ENCODE measurements at regions not wholly inside any gene's neighbourhood (a gene's known extent, or its start where the extent isn't known, plus 50 kb on each side); places are given as distances from the start of the nearest gene placed in this dataset.

DNA sequence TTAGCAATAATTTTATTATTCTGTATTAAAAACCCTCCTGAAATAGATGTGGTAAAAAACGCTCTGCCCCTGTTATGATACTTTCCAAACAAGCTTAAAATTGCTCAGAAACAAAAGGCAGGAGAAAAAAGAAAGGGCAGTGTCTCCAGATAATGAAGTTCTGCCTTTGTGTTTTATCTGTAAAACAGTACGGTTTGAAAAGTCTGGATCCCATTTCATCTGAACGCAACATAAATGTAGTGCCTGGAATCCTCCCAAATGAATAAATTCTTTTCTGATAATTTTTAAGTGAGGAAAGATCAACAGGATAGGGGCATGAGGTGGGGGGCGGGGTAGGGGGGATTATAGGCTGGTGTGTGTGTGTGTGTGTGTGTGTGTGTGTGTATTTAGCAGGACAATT, 87.5 kb upstream of the SOX9 start:
- Histone ChIP-seq H3K27ac (ENCODE audit: control insufficient read depth, insufficient read depth, low read length) (no peak overlapping the region), H3K36me3 (ENCODE audit: control insufficient read depth in 2 of 2, extremely low read depth in 1 of 2, insufficient read depth in 2 of 2, low read length in 2 of 2) (no peaks in the 10 kb centered on the region), H3K9me3 (ENCODE audit: control insufficient read depth, low read depth, low read length) (no peaks in the 10 kb centered on the region), H3K4me1 (ENCODE audit: control insufficient read depth, extremely low read depth, insufficient read depth, low read length) (peaks cover 6% of the 10 kb centered on the region), H3K9me1 (ENCODE audit: control insufficient read depth, extremely low read depth, insufficient read depth, low read length) (no peaks in the 10 kb centered on the region), H2AFZ (ENCODE audit: control insufficient read depth, low read length) (no peak overlapping the region), H3K27me3 (ENCODE audit: control insufficient read depth, extremely low read depth, insufficient read depth, low read length) (no peaks in the 10 kb centered on the region), H3K79me2 (ENCODE audit: control insufficient read depth, insufficient read depth, low read length) (no peaks in the 10 kb centered on the region), H3K4me3 (ENCODE audit: control insufficient read depth in 2 of 3, extremely low read depth in 1 of 3, insufficient read depth in 2 of 3, low read depth in 1 of 3, low read length in 3 of 3) (no peak overlapping the region), H4K20me1 (ENCODE audit: control insufficient read depth, extremely low read depth, insufficient read depth, low read length) (no peaks in the 10 kb centered on the region), H3K4me2 (ENCODE audit: control insufficient read depth, extremely low read depth, insufficient read depth, low read depth, low read length) (no peak overlapping the region), H3K9ac (ENCODE audit: control insufficient read depth, extremely low read depth, insufficient read depth, low read length) (no peak overlapping the region)
- DNase-seq (ENCODE audit: low read depth, low spot score) (no peak), FAIRE-seq (no peak)
- dilution Hi-C loops (cut with MboI; ENCODE audit: extremely low pct_ligation_motif_present, low sequenced_read_pairs), result no loop called here
- no peak for TF ChIP-seq EZH2 (IDR thresholded peaks at IDR 0.05; ENCODE audit: low read length)
- TF ChIP-seq, protein P1, sequence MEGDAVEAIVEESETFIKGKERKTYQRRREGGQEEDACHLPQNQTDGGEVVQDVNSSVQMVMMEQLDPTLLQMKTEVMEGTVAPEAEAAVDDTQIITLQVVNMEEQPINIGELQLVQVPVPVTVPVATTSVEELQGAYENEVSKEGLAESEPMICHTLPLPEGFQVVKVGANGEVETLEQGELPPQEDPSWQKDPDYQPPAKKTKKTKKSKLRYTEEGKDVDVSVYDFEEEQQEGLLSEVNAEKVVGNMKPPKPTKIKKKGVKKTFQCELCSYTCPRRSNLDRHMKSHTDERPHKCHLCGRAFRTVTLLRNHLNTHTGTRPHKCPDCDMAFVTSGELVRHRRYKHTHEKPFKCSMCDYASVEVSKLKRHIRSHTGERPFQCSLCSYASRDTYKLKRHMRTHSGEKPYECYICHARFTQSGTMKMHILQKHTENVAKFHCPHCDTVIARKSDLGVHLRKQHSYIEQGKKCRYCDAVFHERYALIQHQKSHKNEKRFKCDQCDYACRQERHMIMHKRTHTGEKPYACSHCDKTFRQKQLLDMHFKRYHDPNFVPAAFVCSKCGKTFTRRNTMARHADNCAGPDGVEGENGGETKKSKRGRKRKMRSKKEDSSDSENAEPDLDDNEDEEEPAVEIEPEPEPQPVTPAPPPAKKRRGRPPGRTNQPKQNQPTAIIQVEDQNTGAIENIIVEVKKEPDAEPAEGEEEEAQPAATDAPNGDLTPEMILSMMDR (optimal IDR thresholded peaks at IDR 0.05 in 1 of 3, IDR thresholded peaks at IDR 0.05 in 1 of 3, conservative IDR thresholded peaks at IDR 0.05 in 1 of 3; ENCODE audit: extremely low read depth in 1 of 3, insufficient read depth in 2 of 3, low read length in 3 of 3), result no peak

DNA sequence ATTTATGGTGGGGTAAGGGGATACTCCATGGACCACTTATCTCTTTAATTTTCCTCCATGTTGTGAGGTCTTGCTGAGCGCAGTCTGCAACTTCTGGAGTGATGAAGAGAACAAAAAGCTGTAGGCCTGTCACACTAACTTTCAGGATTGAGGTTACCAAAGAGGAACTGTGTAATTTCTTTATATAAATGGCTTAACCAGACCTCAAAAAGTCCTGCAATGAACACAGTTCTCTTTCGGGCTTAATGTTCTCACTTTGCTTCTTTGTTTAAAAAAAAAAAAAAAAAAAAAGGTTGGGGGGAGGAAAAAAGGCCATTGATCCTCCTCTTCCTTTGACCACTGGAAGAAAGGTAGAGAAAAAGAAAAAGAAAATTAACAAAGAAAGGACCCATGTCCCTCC, 86.8 kb upstream of the SOX9 start:
- Histone ChIP-seq H3K36me3 (ENCODE audit: control insufficient read depth in 2 of 2, extremely low read depth in 1 of 2, insufficient read depth in 2 of 2, low read length in 2 of 2) (no peaks in the 10 kb centered on the region), H3K9ac (ENCODE audit: control insufficient read depth, extremely low read depth, insufficient read depth, low read length) (no peak overlapping the region), H3K4me2 (ENCODE audit: control insufficient read depth, extremely low read depth, insufficient read depth, low read depth, low read length) (no peak overlapping the region), H3K79me2 (ENCODE audit: control insufficient read depth, insufficient read depth, low read length) (no peaks in the 10 kb centered on the region), H3K27ac (ENCODE audit: control insufficient read depth, insufficient read depth, low read length) (no peak overlapping the region), H4K20me1 (ENCODE audit: control insufficient read depth, extremely low read depth, insufficient read depth, low read length) (no peaks in the 10 kb centered on the region), H3K4me1 (ENCODE audit: control insufficient read depth, extremely low read depth, insufficient read depth, low read length) (peaks cover 6% of the 10 kb centered on the region), H3K27me3 (ENCODE audit: control insufficient read depth, extremely low read depth, insufficient read depth, low read length) (no peaks in the 10 kb centered on the region), H3K4me3 (ENCODE audit: control insufficient read depth in 2 of 3, extremely low read depth in 1 of 3, insufficient read depth in 2 of 3, low read depth in 1 of 3, low read length in 3 of 3) (no peak overlapping the region), H3K9me1 (ENCODE audit: control insufficient read depth, extremely low read depth, insufficient read depth, low read length) (no peaks in the 10 kb centered on the region), H3K9me3 (ENCODE audit: control insufficient read depth, low read depth, low read length) (no peaks in the 10 kb centered on the region), H2AFZ (ENCODE audit: control insufficient read depth, low read length) (no peak overlapping the region)
- TF ChIP-seq, protein P1 (optimal IDR thresholded peaks at IDR 0.05 in 1 of 3, IDR thresholded peaks at IDR 0.05 in 1 of 3, conservative IDR thresholded peaks at IDR 0.05 in 1 of 3; ENCODE audit: extremely low read depth in 1 of 3, insufficient read depth in 2 of 3, low read length in 3 of 3), result no peak
- no peak for TF ChIP-seq EZH2 (IDR thresholded peaks at IDR 0.05; ENCODE audit: low read length)
- dilution Hi-C loops (cut with MboI; ENCODE audit: extremely low pct_ligation_motif_present, low sequenced_read_pairs), result no loop called here
- DNase-seq (ENCODE audit: low read depth, low spot score), result no peak
- FAIRE-seq, result no peak

Measured in keratinocyte (primary cell).